ENCODE measurements at regions not wholly inside any gene's neighbourhood (a gene's known extent, or its start where the extent isn't known, plus 50 kb on each side); places are given as distances from the start of the nearest gene placed in this dataset.

- no peaks in the 10 kb centered on the region for H3K9me3 ChIP-seq (ENCODE audit: control insufficient read depth in 4 of 4, low read length in 3 of 4)
- WGBS: 94% methylated on average over 10 of the region's 10 CpGs
- no peaks in the 10 kb centered on the region for H3K36me3 ChIP-seq (ENCODE audit: control insufficient read depth in 4 of 4, insufficient read depth in 3 of 4, low read depth in 1 of 4, low read length in 3 of 4)
- H3K4me1 ChIP-seq (ENCODE audit: control insufficient read depth in 4 of 4, insufficient read depth in 4 of 4, low read length in 3 of 4): peaks cover 0 to 5% (median 2%) of the 10 kb centered on the region in 4 donors
- no peak for TF ChIP-seq REST (IDR thresholded peaks at IDR 0.05)
- TF ChIP-seq FOXA2 (IDR thresholded peaks at IDR 0.05): no peak
- TF ChIP-seq HNF4G (IDR thresholded peaks at IDR 0.05): no peak
- no peak for TF ChIP-seq EGR1 (IDR thresholded peaks at IDR 0.05; ENCODE audit: low read depth in 2 of 2)
- no peak for TF ChIP-seq NR2F2 (IDR thresholded peaks at IDR 0.05)
- TF ChIP-seq CTCF (IDR thresholded peaks at IDR 0.05; ENCODE audit: low read depth, low read length, missing input control): no peak
- TF ChIP-seq ATF3 (IDR thresholded peaks at IDR 0.05): no peak
- DNase-seq (ENCODE audit: low spot score): no peak
- H3K27me3 ChIP-seq (ENCODE audit: control insufficient read depth in 4 of 4, insufficient read depth in 4 of 4, low read length in 3 of 4): no peaks in the 10 kb centered on the region
- H3K9ac ChIP-seq (ENCODE audit: low read depth in 1 of 2, low read length in 2 of 2): no peak overlapping the region
- no peak overlapping the region for H3K4me3 ChIP-seq (ENCODE audit: low read depth in 1 of 3, low read length in 3 of 3)
- H3K27ac ChIP-seq (ENCODE audit: low read depth in 1 of 2, low read length in 2 of 2): no peak overlapping the region
These were observed 116.4 kb upstream of the HES1 start for GRCh38 chr3:194019398-194020165.

GRCh38 chr3:194022052-194022451 lies 113.9 kb upstream of the HES1 start:
- Histone ChIP-seq H3K4me1 (ENCODE audit: control insufficient read depth in 4 of 4, insufficient read depth in 4 of 4, low read length in 3 of 4) (peaks cover 0 to 5% (median 2%) of the 10 kb centered on the region in 4 donors), H3K27me3 (ENCODE audit: control insufficient read depth in 4 of 4, insufficient read depth in 4 of 4, low read length in 3 of 4) (no peaks in the 10 kb centered on the region), H3K27ac (ENCODE audit: low read depth in 1 of 2, low read length in 2 of 2) (no peak overlapping the region), H3K36me3 (ENCODE audit: control insufficient read depth in 4 of 4, insufficient read depth in 3 of 4, low read depth in 1 of 4, low read length in 3 of 4) (no peaks in the 10 kb centered on the region), H3K4me3 (ENCODE audit: low read depth in 1 of 3, low read length in 3 of 3) (no peak overlapping the region), H3K9me3 (ENCODE audit: control insufficient read depth in 4 of 4, low read length in 3 of 4) (no peaks in the 10 kb centered on the region), H3K9ac (ENCODE audit: low read depth in 1 of 2, low read length in 2 of 2) (no peak overlapping the region)
- WGBS: 92% methylated on average over 2 of the region's 2 CpGs
- no peak for TF ChIP-seq FOXA2 (IDR thresholded peaks at IDR 0.05)
- TF ChIP-seq RXRA (IDR thresholded peaks at IDR 0.05): no peak
- no peak for TF ChIP-seq ZBTB33 (IDR thresholded peaks at IDR 0.05)
- TF ChIP-seq CTCF (IDR thresholded peaks at IDR 0.05; ENCODE audit: low read depth, low read length, missing input control): no peak
- no peak for TF ChIP-seq FOXA1 (IDR thresholded peaks at IDR 0.05)
- TF ChIP-seq REST (IDR thresholded peaks at IDR 0.05): no peak
- TF ChIP-seq HNF4A (conservative IDR thresholded peaks at IDR 0.05): no peak
- no peak for TF ChIP-seq NR2F2 (IDR thresholded peaks at IDR 0.05)
- TF ChIP-seq SP1 (IDR thresholded peaks at IDR 0.05): no peak
- TF ChIP-seq MAX (IDR thresholded peaks at IDR 0.05): no peak
- no peak for DNase-seq (ENCODE audit: low spot score)

Data from liver (tissue), 8 donors.